ENCODE measurements at regions not wholly inside any gene's neighbourhood (a gene's known extent, or its start where the extent isn't known, plus 50 kb on each side); places are given as distances from the start of the nearest gene placed in this dataset.
"Not testable (repeated sequence)": the region's sequence is repeated elsewhere in the genome, so short reads cannot be mapped to it uniquely, and the experiment has no call there.

DNA sequence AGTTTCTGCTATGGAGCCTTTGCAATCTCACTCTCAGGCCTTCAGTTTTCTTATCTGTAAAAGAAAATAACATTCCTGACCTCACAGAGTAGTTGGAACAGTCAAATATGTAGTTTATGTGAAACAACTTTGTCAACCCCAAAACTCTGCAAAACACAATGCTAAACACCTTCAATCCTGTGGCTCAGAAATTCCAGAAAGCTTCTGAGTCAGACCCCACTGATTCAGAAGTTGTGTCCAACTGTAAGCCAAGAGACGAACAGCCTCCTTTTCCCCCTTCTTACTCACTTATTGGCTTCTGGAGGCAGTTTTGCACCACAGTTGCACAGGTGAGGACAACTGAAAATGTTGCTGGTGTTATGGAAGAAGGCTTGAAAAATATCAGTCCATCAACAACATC is 52.9 kb downstream of the TMSB4Y start:
- peak; percentile 32 for ATAC-seq
- DNase-seq: no peak

DNA sequence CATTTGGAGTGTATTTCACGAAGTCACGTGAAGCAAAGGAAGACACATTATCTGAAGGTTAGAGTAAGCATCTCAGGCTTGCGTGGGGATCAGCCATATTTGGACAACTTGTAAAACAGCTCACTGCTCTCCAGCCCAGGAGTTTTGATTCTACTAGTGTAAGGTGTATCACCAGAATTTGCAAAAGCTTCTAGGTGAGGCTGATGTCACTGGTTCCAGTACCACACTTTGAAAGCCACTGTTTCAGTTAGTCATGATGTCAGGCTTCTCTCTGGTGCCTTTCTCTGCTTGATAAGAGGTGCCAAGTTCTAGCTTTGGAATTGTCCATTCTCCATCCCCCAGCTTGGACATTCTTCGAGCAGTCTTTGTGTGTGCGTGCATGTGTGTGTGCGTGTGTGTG is 62.3 kb downstream of the TMSB4Y start:
- no peak for DNase-seq
- ATAC-seq: no peak

DNA sequence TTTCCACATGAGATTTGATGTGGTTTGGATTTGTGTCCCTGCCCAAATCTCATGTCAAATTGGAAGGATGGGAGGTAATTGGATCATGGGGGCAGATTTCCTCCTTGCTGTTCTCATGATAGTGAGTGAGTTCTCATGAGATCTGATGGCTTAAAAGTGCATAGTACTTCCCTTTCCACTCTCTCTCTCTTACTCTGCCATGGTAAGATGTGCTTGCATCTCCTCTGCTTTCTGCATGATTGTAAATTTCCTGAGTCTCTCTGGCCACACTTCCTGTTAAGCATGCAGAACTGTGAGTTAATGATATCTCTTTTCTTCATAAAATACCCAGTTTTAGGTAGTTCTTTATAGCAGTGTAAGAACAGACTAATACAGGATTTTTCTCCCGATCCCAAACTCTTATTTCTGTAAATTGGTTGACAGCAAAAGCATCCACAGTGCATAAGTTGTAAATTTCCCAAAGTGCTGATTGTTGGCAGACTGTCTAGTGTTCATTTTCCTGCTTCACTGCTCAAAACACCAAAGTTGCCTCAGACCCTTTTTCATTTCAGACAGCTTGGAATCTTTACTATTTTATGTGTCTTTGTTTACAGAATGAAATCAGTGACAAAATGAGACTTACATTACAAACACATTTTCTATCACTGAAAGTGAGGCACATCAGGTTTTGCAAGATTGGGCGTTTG is 86.6 kb downstream of the TMSB4Y start:
- ATAC-seq (no peak), DNase-seq (no peak)

DNA sequence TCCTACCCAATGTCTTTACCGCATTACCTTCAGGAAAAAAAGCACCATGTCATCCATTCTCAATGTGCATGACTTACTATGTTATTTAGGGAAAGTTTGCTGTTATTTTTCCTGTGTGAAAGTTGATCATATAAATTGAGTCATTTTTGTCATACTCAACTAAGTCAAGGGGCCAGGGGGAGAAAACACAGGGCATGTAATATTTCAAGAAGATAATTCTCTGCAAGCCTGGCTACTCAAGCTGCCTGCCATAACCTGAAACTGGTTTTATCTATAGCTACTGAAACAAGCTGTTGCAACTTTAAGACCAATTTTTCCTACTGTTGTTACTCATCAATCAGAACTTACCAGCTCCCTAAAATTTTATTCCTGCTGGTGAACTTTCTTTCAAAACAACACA is 91.4 kb downstream of the TMSB4Y start:
- ATAC-seq: no peak
- no peak for DNase-seq

DNA sequence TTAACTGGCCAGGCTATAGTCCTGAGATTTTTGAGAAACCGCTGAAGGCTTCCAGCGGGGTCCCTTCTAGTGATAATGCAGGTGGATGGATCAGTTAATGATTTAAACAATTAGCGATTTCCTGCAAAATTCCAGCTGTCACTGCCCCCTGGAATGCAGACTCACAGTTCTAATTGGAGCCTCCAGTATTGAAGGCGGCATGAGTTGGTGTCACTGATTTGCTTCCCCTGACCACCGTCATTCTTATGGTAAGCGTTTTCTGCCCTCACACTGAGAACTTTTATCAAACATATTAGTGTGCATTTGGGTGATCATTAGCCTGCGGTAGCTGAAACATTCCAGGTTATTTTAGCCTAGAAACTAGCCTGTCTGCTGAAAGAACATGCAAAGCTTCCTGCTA is 99.1 kb downstream of the TMSB4Y start:
- no peak for ATAC-seq
- no peak for DNase-seq

DNA sequence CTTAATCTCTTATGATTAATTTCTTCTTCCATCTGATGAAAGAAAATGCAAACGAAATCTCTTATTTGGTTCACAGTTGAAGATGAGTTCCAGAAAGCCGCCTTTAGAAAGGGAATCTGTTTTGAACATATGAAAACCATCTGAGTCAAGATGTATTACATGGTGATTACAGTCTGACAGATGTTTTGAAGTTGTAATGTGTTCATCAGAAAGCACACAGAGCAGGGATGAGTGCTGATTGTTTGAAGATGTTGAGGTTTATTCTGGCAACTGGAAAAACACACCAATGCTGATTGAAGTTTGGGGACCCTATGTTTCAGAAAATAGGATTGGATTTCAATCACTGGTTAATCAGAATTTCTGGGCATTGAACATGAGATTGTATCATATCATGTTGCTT is 99.7 kb downstream of the TMSB4Y start:
- ATAC-seq (no peak), DNase-seq (no peak)

DNA sequence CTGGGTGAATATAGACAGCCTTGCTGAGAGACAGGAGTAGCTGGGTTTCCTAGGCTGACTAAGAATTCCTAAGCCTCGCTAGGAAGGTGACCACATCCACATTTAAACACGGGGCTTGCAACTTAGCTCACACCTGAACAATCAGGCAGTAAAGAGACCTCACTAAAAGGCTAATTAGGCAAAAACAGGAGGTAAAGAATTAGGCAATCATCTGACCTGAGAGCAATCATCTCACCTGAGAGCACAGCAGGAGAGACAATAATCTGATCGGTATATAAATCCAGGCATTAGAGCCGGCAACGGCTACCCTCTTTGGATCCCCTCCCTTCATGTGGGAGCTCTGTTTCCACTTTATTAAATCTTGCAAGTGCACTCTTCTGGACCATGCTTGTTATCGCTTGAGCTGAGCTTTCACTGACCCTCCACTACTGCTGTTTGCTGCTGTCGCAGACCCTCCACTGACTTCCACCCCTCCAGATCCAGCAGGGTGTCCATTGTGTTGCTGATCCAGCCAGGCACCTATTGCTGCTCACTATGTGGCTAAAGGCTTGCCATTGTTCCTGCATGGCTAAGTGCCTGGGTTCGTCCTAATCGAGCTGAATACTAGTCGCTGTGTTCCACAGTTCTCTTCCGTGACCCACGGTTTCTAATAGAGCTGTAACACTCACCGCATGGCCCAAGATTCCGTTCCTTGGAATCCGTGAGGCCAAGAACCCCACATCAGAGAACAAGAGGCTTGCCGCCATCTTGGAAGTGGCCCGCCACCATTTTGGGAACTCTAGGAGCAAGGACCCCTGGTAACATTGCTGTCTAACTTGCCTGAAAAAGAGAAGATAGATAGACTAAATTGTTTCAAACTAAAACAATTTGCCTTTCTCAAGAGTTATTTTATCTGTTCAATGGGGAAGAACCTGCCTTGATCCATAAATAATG is 100.7 kb downstream of the TMSB4Y start:
- ATAC-seq: no peak
- no peak for DNase-seq

DNA sequence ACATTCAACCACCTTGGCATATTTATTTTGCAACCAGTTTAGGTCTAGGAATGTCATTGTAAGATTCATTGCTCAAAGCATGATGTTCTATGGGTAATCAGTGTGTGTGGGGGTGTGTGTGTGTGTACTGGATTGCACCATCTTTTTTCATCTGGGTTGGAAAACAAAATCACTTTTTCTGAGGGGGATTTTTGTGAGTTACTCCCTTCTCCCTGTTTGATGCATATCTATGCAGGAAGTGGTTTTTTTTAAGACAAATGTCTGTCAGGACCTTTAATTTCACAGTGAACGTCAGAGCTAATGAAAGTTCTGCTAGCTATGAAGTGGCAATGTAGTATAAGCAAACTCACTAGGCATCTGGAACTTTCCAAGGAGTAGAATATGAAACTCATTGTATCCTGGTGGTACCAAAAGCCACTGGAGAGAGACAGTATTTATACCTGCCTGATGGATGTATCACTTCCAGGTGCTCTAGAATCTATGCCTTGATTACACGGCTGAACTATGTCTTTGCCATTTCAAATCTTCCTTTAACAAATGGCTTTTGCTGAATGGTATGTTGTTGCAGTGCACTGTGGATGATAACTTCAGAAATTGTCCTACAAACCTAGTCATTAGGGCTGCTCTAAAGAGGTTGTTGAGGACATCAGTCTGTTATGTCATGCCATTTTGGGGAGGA is 101.5 kb downstream of the TMSB4Y start:
- DNase-seq (no peak), ATAC-seq (peak; percentile 55)

DNA sequence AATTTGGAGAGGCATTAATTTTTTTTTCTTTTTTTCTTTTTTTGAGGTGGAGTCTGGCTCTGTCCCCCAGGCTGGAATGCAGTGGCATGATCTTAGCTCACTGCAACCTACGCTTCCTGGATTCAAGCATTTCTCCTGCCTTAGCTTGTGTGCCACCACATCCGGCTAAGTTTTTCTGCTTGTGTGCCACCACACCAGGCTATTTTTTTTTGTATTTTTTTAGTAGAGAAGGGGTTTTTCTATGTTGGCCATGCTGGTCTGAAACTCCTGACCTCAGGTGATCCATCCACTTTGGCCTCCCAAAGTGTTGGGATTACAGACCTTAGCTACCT is 102.0 kb downstream of the TMSB4Y start:
- ATAC-seq (no peak), DNase-seq (no peak)

DNA sequence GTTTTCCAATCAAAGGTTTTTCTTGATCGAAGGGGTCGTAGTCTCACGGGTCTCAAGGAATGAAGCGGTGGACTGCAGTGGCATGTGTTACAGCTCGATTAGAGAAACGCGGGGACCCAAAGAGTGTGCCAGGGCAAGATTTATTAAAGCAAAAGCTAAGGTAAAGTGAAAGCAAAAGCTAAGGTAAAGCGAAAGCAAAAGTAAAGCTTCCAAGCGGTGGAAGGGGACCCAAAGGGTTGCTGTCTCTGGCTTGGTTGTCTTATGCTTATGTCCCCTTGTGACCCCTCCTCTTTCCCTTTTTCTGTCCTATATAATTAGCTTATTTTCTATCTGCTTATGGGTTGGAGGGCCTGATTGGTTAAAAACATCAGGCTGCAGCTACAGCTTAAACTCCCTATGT is 126.4 kb downstream of the TMSB4Y start:
- DNase-seq: no peak
- ATAC-seq: no peak

DNA sequence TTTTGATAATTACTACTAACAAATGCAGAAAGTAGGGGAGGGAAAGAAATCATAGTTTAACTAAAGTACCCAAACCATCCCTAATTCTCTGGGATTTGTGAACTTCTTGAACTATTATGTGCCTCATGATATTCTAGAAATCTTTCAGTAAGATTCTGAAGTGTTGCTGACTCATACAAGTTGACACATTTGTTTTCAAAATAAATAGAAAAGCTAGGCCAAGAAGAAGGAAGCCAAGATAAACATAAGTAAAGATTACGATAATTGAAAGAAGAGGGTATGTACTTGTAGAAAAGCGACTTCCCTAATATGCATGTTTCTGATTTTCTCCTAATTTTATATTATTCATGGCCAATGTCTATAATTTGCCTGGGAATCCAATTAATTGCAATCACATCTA is 140.7 kb downstream of the TMSB4Y start:
- DNase-seq (no peak), ATAC-seq (no peak)

DNA sequence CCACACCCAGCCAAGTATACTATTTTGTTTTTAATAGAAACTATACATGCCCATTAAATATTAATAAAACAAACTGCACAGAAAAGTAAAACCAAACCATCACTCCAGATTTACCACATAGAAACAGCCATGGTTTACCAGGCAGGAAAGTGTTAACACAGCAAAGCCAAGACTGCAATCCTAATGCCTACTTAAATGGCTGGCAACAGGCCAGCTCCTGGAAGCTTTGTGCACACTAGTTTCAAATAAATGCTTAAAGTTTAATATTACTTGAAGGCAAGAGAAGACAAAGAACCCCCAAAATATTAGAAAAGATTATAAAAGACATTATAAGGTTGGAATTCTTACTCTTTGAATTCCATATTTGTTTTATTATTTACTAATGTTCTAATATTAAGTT is 141.0 kb downstream of the VCY start:
- no peak for DNase-seq
- ATAC-seq: no peak

DNA sequence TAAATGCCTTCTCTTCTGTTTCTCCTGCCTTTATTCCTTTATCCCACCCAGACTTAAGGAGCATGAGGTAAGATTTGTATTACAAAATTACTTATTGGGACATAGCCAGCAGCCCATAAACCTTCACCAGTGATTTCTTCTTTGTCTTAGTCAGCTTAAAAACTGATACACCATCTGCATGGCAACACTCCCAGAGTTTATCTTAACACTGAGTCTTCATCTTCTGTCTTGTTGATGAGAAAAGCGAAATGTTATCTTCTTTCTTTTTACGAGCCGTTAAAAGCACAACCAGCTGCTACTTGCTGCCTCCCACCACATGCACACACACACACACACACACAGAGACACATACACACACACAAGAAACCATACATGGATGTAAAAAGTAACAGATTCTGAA is 116.7 kb downstream of the VCY start:
- ATAC-seq: no peak
- DNase-seq: no peak

DNA sequence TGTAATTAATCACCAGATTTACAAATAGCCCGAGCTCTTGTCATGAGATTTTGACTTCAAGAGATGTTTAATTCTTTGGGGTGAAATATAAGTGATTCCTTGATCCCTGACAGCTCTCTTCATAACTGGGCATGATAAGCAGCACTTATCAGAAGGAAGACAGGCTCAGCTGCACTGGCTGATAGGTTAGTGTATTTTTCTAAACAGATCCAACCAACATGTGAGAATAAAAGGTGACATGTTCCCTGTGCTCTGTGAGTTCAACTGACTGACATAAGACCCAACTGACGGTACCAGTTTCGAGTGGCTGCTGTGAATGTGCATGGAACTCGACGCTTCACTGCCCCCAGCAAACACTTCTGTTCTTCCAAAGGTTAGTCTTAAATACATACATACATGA is 114.8 kb downstream of the VCY start:
- ATAC-seq (no peak), DNase-seq (no peak)

DNA sequence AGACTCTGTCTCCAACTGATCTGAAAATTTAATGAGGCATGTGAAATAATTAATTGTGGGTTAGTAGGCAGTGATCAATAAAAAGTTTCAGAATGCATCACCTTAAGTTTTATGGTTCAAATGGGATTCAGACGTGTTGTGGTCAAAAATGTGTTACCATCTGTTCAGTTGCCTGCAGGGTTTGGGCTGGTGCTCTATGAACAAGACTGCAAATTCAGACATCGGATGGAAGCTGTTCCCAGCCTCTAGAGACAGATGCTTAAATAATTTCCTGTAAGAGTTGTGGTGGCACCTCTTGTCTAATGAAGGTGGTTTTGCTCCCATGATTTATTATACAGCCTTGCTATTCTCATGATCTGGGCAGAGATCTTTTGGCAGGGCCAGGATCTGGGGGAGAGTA is 113.6 kb downstream of the VCY start:
- ATAC-seq (no peak), DNase-seq (no peak)

DNA sequence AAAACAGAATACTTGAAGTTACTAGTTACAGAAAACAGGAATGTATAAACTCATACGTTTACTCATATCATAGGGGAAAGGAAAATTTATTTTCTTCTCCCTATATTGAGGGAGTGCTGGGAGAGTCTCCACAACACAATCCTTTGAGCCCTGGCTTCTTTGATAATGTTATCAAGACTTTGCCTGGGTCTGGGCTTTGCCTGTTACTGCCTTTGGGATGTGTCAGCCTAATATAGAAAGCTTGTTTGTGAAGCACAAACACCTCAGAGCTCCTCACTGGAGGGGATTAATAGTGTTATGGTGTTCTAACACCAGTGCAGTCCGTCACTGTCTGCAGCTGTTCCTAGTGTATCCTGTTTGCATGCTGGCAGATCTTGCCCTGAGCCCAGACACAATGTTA is 107.8 kb downstream of the VCY start:
- DNase-seq (no peak), ATAC-seq (no peak)

DNA sequence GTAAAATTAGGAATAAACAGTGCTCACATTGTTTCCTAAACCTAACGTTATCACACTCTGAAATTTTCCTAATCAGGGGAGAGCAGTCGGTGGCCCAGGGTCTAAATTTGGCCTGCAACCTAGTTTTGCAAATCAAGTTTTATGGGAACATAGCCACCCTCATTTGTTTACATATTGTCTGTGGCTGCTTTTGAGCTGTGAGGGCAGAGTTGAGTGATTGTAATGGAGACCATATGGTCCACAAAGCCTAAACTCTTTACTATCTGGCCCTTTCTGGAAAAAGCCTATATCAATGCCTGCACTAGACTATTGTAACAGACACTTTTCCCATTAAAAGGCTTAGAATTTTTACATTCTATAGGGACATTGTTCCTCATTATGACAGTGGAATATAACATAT is 105.2 kb downstream of the VCY start:
- DNase-seq: no peak
- no peak for ATAC-seq

DNA sequence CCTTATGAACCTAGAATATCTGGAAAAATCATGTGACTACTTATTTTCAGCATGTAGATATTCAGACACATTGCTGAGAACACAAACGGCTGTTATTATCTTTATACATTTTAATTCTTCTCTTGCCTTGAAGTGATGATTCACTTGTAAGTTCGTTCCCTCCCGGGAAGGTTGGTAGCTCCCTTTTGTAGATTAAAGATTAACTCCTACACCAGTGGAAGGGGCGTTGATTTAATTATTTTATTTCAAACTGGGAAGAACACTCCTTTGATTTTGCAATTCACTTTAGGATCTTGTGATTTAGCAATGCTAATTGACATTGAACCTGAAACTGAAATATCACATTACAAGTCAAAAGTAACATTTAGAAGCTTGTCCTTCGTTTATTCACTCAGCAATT is 103.4 kb downstream of the VCY start:
- no peak for DNase-seq
- no peak for ATAC-seq

DNA sequence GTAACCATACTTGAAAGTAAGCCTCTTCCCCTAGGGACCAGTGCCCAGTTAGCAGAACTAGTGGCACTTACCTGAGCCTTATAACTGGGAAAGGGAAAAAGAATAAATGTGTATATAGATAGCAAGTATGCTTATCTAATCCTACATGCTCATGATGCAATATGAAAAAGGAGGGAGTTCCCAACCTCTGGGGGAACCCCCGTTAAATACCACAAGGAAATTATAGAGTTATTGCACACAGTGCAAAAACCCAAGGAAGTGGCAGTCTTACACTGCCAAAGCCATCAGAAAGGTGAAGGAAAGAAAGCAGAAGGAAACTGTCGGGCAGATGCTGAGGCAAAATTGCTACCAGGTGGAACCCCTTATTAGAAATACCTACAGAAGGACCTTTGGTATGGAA is 92.2 kb downstream of the VCY start:
- not testable (repeated sequence) for ATAC-seq
- peak; percentile 2 for DNase-seq

DNA sequence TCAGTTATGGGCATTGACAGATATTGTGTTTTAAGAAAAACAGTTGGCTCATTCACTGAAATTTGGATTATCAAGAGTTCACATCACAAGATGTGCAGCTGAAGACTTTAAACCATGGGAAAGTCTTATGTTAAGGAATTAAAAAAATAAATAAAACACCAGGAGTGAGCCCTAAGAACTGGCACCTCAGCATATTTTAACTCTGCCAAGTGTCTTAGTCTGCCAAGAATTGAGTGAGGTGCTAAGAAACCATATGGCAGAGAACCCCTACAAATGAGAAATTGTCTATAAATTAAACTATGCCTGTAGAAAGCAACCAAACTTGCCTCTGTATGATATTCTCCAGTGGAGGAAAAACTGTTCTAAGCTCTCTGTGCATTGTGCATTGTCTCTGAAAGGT is 78.5 kb downstream of the VCY start:
- ATAC-seq: no peak
- DNase-seq: no peak

DNA sequence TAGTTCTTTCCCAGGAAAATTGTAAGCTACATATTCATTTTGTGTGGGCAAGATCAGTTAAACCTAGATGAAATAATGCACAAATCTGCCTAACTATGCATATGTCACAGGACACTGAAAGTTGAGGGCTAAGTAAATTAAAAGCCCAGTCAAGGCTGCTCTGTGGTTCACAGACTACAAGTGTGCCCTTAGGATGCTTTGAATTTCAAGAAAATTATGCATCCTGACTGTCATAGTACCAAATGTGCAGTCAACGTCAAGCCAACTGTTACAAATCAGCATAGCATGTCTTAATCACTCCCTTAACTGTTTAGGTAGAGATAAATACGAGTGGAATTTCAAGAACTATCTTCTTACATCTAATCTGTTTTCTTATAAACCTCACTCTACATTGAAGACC is 55.8 kb downstream of the VCY start:
- not testable (repeated sequence) for ATAC-seq, DNase-seq

Data from stimulated activated naive CD8-positive, alpha-beta T cell treated with anti-CD3 and anti-CD28 coated beads, Interleukin-15, Interleukin-2, amounts not matched to agents 100 U/mL and 50 U/mL, for 24 hours (primary cell).